Activated T-cell treated with anti-CD3 and anti-CD28 coated beads for 48 hours (primary cell): ENCODE measurements at regions not wholly inside any gene's neighbourhood (a gene's known extent, or its start where the extent isn't known, plus 50 kb on each side); places are given as distances from the start of the nearest gene placed in this dataset.
"Not testable (repeated sequence)": the region's sequence is repeated elsewhere in the genome, so short reads cannot be mapped to it uniquely, and the experiment has no call there.

Source experiments
- DNase-seq: peaks from one replicate; pipeline ENCODE4 v3.0.0-alpha.2; 2020; ENCODE audit warnings: low read depth

DNA sequence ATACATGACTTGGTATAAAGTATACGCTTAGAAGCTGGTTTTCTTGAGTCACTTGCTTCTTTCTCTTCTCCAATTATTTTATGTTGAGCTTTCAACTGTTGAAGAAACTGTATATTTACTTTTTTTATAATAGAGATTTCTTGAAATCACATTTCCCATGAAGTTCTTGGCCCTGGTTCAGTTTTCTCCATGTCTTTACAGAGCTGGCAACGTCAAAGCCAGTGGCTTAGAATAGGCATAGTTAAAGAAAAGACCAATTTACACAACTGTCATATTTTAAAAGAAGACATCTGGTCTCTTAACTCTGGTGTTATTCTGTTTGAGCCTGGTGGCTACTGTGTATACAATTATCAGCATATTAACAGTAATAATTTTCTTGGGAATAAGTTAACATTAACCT lies 1249.3 kb downstream of the CDH12 start:
- no peak for DNase-seq

DNA sequence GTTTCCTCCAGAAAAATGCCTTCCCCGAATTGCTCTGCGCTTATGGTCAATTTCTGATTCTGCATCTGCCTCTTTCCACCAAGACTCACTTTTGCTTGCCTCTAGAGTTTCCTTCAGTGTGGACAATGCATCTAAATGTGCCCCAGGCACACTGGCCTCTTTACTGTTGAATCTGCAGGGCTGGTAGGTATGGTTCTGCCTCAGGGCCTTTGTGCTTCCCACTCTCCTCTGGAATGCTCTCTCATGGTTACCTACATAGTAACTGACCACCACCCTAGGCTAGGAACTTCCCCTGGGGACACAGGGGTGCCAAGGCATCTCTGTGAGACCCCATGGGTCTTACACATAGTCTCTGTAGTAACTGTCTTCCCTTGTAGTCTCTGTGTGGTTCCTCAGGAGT lies 1258.6 kb downstream of the CDH12 start:
- no peak for DNase-seq

DNA sequence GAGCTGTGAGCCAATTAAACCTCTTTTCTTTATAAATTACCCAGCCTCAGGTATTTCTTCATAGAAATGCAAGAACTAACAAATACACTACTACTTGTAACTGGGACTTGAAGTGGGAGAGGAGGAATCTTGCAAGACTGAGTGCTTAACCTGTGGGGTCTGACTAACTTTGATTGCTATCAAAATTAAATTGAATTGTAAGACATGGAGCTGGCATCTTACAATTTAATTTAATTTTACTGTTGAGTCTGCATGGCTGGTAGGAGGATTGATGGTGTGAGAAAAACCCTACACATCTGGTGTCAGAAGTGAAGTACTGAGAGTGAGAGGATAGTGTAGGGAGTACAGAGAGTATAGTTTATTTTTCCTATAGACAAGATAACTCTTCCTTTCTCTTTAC lies 1259.9 kb downstream of the CDH12 start:
- no peak for DNase-seq

DNA sequence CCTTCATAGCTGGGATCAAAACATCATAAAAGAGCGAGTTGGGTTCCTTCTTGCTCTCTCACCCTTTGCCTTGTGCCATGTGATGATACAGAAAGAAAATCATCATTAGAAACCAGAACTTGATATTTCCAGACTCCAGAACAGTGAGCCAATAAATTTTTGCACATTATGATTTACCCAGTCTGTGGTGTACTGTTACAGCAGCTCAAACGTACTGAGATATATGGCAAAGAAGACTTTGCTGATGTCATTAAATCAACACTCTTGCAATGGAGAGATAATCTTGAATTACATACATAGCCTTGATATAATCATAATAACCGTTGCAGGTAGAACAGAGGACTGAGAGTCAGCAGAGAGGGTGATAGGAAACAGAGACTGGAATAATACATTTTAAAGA lies 1271.6 kb downstream of the CDH12 start:
- DNase-seq: no peak

DNA sequence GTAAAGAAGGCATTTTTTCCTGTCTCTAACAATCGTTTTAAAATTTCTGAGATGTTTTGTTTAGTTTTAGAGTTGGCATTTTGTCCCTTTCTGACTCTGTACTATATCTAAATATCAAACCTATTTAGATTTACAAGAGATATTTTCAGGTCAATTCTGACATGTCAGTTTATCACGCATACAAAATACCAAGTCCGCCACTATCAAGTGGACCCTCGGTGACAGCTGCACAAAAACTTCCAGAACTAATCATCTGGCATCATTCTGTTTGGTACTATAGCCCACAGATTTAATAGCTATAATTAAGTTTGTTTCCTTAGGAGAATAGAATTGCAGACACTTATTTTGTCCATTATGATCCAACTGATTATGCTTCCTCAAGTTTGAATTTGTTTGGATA lies 1278.2 kb downstream of the CDH12 start:
- DNase-seq: no peak

DNA sequence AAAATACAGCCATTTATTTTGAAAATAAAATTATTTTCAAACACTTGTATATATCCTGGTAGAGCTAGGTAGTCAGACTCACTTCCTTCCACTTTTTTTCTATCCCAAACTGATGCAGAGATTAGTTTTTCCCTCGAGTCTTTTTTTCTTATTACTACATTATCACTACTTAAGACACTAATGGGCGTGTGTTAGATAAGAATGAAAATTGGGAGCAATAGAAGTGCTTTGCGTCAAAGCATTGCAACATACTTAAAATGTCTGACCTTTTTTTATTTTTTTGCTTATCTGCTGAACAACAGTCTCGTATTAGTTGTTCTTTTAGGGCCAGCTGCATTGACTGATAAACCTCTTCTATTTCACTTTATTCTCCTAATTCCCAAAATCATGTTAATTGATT lies 1278.7 kb downstream of the CDH12 start:
- DNase-seq: no peak

DNA sequence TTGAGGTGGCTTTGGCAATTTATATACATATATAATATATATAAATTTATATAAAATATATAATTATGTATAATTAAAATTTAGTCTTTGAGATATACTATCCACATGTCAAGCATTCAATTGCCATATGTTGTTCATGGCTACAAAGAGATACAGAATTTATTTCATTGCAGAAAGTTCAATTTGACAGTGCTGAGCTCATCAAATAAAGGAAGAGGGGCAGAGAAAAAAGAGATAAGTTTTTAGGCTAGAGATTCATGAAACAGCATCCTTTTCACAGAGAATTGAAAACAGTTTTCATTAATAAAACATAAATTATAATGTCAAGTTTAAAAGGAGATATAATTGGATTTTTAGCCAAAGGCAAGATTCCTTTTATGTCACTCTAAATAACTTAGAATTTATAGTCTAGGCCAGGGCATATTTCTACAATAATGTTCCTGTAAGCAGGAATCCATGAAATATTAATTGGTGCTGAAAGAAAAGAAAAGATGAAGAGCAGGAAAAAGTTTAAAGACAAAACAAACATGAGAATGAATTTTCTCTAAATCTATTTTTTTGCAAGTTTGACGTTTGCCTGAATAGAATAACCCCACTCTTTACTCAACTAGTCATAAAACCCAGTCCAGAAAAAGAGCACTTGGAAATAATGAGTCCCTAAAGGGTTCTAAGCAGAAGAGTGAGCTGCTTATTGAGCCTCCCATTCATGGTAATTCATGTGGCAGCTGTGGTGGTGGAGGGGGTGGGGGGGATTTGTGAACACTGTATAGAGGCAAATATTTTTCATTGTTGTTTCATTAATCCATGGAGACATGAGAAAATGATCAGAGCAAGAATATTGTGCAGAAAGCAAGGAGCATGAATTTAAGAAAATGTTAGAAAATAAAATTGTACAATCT lies 1279.5 kb downstream of the CDH12 start:
- DNase-seq: no peak

DNA sequence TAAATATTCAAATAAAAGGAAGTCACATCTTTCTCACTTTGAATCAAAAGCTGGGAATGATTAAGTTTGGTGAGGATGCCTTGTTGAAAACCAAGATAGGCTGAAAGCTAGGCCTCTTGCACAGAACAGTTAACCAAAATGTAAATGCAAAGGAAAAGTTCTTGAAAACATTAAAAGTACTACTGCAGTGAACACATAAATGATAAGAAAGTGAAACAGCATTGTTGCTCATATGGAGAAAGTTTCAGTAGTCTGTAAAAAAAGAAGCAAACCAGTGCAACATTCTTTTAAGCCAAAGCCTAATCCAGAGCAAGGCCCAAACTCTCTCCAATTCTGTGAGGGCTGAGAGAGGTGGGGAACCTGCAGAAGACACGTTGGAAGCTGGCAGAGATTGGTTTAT lies 1281.9 kb downstream of the CDH12 start:
- not testable (repeated sequence) for DNase-seq

DNA sequence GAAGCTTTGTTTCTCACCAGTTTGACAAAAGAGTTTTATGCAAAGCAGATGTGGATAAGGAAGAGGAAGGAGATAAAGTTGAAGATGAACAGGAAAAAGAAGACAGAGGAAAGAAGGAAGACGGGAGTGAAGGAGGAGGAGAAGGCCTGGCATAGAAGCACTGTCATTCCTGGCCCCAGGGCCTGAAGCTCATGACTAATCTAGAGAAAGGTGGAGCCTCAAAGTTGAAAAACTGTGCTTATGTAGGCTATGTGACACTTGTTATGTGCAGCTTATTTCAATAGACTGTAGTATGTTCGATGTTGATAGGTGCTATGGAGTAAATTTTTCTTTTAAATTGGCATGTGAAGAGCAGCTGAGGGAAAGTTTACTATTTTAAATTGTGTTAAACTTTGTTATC lies 1294.0 kb downstream of the CDH12 start:
- not testable (repeated sequence) for DNase-seq

DNA sequence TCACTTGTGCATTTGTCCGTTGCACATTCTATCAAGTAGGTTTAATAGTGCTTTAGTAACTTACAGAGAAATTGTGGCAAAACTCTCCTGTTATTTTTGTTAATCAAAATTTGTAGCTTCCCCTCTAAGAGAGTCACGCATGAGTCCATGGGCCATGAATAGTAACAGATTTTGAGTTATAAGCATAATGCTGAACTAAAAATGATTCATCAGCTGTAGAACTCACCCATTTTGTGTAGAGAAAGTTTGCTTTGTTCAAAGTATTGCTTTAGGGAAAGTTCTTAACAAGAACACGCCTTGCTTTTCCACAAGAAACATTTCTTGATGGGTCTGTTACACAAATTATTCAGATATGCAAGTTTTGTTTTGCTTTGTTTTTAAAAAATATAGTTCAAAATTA lies 1300.9 kb downstream of the CDH12 start:
- not testable (repeated sequence) for DNase-seq

DNA sequence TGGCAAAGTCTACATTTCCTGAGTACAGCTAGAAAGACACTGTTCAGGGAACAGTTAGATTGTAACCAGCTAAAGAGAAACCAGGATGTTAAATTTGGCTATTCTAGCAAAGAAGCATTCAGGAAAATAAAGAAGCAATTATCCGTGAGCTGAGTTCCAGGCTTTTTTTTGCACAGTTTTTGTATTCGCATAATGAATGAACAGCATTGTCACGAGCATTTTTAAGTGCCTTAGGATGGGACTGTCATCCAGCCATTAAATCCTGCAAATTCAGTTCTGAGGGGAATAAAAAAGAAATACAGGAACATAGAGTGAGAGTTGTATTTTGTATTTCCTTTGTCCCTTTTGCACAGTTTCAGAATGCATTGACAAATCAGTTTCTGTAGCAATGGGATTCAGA lies 1302.2 kb downstream of the CDH12 start:
- not testable (repeated sequence) for DNase-seq

DNA sequence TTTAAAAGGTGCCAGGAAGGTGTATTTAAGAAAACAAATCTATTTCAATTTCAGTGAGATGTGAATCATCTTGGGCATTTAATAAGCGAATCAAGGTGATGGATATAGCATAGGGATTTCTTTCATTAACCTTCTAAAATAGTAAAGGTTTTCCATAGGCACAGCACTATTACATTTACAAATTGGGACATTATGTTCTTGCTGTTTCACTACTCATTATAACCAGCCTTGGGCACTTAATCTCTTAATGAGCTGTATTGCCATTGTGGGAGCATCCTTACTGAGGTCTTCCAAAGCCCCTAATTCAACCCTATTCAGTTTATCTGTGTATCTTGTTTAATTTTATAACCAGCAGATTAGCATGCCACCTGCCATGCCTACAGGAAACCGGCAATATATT lies 1305.5 kb downstream of the CDH12 start:
- not testable (repeated sequence) for DNase-seq

DNA sequence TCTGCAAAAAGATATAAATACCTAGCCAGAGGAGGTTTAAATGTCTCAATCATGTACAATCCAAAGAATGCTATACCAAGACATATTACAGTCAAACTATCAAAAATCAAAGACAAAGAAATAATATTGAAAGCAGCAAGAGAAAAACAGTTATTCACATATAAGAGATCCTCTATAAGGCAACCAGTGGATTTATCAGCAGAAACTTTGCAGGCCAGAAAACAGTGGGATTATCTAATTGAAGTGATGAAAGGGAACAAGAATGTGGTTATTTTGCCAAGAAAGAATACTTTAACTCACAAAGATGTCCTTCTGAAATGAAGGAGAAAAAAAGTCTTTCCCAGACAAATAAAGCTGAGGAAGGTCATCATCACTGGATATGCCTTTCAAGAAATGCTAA lies 1318.0 kb downstream of the CDH12 start:
- not testable (repeated sequence) for DNase-seq

DNA sequence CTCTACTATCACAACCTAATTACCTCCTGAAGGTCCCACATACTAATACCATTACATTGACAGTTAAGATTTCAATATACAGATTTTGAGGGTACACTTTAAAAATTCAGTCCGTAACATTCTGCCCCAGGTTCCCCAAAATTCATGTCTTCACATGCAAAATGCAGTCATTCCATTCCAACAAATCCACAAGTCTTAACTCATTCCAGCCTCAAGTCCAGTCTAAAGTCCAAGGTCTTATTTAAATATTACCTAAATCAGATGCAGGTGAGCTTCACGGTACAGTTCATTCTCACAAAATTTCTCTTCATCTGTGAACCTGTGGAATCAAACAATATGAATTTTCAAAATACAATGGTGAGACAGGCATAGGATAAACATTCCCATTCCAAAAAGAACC lies 1332.0 kb downstream of the CDH12 start:
- not testable (repeated sequence) for DNase-seq

DNA sequence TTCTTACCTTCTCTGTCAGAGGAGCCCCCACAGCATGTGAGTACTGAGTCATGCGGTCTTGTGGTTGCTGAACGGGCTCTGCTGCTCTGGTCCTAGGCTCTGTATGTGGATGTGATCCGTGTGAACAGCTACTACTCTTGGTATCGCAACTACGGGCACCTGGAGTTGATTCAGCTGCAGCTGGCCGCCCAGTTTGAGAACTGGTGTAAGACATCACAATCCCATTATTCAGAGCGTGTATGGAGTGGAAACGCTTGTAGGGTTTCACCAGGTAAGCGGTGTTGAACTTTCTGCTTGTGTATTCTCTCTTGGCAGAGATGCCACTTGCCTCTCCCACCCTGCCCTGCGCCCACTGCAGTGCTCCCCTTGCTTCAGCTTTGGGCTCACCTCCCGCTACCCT lies 1356.2 kb downstream of the CDH12 start:
- DNase-seq: not testable (repeated sequence)

DNA sequence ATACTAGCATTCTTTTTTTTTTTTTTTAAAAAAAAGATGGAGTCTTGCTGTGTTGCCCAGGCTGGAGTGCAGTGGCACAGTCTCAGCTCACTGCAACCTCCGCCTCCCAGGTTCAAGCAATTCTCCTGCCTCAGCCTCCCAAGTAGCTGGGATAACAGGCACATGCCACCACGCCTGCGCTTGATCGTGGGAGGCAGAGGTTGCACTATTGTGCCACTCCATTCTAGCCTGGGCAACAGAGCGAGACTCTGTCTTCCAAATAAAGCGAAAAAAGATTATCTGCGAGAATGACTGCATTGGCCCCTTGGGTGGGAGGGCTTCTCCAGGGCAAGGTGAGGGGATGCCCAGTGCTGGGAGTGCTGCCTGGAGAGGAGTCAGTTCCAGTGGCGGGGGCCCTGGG lies 1357.1 kb downstream of the CDH12 start:
- DNase-seq: not testable (repeated sequence)

DNA sequence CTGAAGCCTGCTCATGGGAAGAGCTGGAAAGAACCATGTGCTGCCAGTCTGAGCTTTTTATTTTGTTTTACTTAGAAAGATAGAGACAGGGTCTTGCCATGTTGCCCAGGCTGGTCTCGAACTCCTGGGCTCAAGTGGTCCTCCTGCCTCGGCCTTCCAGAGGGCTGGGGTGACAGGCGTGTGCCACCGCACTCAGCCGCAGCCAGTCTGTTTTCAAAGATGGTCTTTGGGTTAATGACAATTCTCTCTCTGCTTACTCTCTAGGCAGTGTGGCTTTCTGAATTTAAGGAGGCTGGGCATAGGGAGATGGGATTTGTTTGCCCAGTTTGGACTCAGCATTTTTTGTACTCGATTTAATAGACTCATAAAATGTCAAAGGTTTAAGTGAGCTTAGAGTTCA lies 1357.9 kb downstream of the CDH12 start:
- DNase-seq: not testable (repeated sequence)

DNA sequence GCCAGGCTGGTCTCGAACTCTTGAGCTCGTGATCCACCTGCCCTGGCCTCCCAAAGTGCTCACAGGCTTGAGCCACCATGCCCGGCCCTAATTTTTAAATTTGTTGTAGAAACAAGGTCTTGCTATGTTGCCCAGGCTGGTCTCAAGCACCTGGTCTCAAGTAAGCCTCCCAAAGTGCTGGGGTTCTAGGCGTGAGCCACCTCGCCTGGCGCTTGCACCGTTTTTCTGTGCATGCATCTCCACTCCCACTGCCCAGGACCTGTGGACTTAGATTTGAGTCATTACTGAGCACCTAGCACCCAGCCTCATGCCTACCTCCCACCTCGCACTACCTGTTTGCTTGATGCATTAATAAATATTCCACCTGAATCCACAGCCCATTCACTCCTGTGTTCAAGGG lies 1359.1 kb downstream of the CDH12 start:
- DNase-seq: not testable (repeated sequence)

DNA sequence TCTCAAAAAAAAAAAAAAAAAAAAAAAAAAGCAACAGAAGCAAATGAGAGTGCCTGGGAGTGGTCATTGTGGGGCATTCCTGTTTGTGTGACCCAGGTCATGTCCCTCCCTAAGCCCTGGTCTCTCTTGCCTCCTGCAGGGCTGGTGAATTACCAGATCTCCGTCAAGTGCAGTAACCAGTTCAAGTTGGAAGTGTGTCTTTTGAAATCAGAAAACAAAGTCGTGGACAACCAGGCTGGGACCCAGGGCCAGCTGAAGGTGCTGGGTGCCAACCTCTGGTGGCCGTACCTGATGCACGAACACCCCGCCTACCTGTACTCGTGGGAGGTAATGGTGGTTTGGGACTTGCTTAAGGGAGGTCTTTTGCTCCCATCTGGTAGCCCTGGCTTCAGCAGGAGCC lies 1362.0 kb downstream of the CDH12 start:
- DNase-seq: not testable (repeated sequence)

DNA sequence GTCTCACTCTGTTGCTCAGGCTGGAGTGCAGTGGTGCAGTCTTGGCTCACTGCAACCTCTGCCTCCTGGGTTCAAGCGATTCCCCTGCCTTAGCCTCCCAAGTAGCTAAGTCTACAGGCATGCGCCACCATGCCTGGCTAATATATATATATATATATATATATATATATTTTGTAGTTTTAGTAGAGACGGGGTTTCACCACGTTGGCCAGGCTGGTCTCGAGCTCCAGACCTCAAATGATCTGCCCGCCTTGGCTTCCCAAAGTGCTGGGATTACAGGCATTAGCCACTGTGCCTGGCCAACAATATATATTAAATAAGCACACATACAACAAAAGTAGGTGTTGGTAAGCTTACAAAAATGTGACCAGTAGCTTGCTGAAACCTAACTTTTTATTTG lies 1364.3 kb downstream of the CDH12 start:
- not testable (repeated sequence) for DNase-seq

DNA sequence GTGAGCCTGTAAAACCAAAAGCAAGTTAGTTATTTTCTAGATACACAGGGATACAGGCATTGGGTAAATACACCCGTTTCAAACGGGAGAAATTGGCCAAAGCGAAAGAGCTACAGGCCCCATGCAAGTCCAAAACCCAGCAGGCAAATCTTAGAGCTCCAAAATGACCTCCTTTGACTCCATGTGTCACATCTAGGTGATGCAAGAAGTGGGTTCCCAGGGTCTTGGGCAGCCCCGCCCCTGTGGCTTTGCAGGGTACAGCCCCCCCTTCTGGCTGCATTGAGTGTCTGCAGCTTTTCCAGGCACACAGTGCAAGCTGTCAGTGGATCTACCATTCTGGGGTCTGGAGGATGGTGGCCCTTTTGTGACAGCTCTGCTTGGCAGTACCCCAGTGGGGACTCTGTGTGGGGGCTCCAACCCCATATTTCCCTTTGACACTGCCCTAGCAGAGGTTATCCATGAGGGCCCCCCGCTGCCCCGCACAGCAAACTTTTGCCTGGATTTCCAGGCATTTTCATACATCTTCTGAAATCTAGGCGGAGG lies 1367.6 kb downstream of the CDH12 start:
- peak; percentile 40 for DNase-seq

DNA sequence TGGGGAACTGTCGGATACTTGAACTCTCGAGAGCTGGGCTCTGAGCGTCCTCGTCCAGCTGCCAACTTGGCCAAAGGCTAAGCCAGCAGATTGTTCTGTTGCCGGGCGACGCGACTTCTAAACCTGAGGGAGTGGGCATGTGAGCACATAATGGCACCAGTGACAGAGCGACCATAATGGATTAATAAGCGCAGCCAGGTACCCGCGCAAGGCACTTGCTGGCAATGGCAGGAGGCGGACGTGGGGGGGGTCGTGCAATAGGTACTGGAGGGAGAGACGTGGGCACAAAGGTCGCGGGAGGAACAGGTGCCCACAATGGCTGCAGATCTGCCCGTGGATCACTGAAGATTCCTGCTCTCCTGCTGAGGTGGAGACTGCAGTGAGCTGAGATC lies 1368.7 kb downstream of the CDH12 start:
- DNase-seq: not testable (repeated sequence)

DNA sequence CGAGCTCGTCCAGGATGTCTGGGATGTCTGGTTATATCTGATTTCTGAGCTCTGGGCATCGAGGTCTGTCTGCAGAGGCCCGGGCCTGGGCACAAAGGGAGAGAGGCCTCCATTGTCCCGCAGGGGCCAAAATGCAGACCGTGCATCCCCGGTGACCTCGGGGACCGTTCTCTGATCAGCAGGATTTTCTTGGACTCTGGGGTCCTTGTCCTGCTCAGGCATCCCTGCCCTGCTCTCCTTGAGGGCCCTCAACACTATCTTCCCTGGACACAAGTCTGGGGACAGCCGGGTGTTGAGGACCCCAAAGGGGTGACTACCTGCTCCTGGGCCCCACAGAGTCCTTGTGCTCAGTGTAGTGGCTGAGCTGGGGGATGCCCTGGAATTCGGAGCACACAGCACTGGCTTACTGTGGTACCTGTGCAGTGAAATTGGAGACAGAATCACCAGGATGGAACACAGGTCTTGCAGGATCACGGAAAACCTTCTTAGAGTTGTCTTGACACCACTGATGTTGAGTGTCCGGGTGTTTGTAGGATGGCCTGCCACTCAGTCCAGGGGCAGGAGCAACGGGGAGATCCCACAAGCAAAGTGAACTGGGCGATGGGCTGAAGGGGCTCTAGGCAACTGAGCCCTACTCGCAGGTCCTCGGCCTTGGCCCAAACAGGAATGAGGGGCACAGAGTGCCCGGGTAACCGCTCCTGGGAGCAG lies 1369.2 kb downstream of the CDH12 start:
- not testable (repeated sequence) for DNase-seq
